AG09319 (cell line): ENCODE measurements at regions not wholly inside any gene's neighbourhood (a gene's known extent, or its start where the extent isn't known, plus 50 kb on each side); places are given as distances from the start of the nearest gene placed in this dataset.

Experiments used
- DNase-seq: peaks from one replicate; pipeline ENCODE4 v3.0.0-alpha.2; 2010; ENCODE audit warnings: low read depth; ENCODE audit errors: extremely low read depth
- CTCF ChIP-seq: IDR thresholded peaks from 2 replicates; pipeline ENCODE4 v1.5.1; 2011; ENCODE audit warnings: low read depth, mild to moderate bottlenecking, inconsistent platforms, low read length, moderate library complexity

- DNase-seq, result no peak
- TF ChIP-seq CTCF, result no peak
Measured at GRCh38 chr4:38279077-38279476, 318.9 kb downstream of the PTTG2 start.

GRCh38 chr4:38279650-38280322 is 319.6 kb downstream of the PTTG2 start:
- no peak for DNase-seq
- TF ChIP-seq CTCF, result no peak

GRCh38 chr4:38280323-38280706 is 320.1 kb downstream of the PTTG2 start:
- no peak for TF ChIP-seq CTCF
- DNase-seq, result no peak

- TF ChIP-seq CTCF, result no peak
Measured at GRCh38 chr4:38281371-38282071, 321.3 kb downstream of the PTTG2 start.

GRCh38 chr4:38283724-38284123 is 323.5 kb downstream of the PTTG2 start:
- TF ChIP-seq CTCF, result no peak
- DNase-seq, result no peak

More at GRCh38 chr4:38281371-38282071, 321.3 kb downstream of the PTTG2 start:
- no peak for DNase-seq

GRCh38 chr4:38284294-38285030 is 324.3 kb downstream of the PTTG2 start:
- TF ChIP-seq CTCF, result no peak
- no peak for DNase-seq

- DNase-seq, result no peak
- TF ChIP-seq CTCF, result no peak
Measured at GRCh38 chr4:38287101-38287851, 327.1 kb downstream of the PTTG2 start.
